ENCODE measurements at regions not wholly inside any gene's neighbourhood (a gene's known extent, or its start where the extent isn't known, plus 50 kb on each side); places are given as distances from the start of the nearest gene placed in this dataset.

GRCh38 chr12:92989715-92990484, 60.8 kb upstream of the EEA1 start:
- TF ChIP-seq EZH2 (IDR thresholded peaks at IDR 0.05; ENCODE audit: low read depth) = no peak
- TF ChIP-seq CTCF (conservative IDR thresholded peaks at IDR 0.05) = no peak
